Cardiac fibroblast (primary cell): ENCODE measurements at regions not wholly inside any gene's neighbourhood (a gene's known extent, or its start where the extent isn't known, plus 50 kb on each side); places are given as distances from the start of the nearest gene placed in this dataset.
"Not testable (repeated sequence)": the region's sequence is repeated elsewhere in the genome, so short reads cannot be mapped to it uniquely, and the experiment has no call there.

ENCODE experiments used
- DNase-seq, 2 donors: peaks; one replicate each; pipeline versions ENCODE4 v3.0.0 to v3.0.0-alpha.2; 2010; ENCODE audit warnings: low read depth in 2 of 2
- H3K4me3 ChIP-seq, 2 donors: replicated peaks in 1 of 2; 1 replicate in 1 of 2; 2 replicates in 1 of 2; pipeline ENCODE4 v1.5.1; 2011; ENCODE audit warnings: low read depth in 2 of 2, low read length in 2 of 2, mild to moderate bottlenecking in 2 of 2, moderate library complexity in 1 of 2
- TF ChIP-seq, protein P1 (sequence below): IDR thresholded peaks from one replicate; pipeline ENCODE4 v1.5.1; 2011; ENCODE audit warnings: low read depth, mild to moderate bottlenecking, low read length, inconsistent platforms

DNA sequence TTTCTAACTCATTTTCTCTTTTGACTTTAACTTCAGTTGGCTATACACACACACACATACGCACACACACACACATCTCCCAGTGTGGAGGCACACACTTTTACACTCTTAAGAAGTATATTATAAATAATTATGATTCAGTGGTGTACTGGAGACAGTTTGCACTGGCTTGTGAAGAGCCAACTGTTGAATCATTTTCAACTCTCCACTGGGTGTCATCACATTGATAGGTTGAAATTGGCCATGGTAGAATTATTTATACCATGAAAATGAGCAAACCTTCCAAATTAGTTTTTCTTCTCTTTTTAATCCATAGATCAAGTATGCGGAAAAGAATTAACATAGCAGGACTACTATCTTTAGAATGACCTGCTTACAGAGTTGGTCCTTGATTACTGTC is 407.1 kb downstream of the BMP2 start:
- no peak for DNase-seq
- TF ChIP-seq, protein P1, sequence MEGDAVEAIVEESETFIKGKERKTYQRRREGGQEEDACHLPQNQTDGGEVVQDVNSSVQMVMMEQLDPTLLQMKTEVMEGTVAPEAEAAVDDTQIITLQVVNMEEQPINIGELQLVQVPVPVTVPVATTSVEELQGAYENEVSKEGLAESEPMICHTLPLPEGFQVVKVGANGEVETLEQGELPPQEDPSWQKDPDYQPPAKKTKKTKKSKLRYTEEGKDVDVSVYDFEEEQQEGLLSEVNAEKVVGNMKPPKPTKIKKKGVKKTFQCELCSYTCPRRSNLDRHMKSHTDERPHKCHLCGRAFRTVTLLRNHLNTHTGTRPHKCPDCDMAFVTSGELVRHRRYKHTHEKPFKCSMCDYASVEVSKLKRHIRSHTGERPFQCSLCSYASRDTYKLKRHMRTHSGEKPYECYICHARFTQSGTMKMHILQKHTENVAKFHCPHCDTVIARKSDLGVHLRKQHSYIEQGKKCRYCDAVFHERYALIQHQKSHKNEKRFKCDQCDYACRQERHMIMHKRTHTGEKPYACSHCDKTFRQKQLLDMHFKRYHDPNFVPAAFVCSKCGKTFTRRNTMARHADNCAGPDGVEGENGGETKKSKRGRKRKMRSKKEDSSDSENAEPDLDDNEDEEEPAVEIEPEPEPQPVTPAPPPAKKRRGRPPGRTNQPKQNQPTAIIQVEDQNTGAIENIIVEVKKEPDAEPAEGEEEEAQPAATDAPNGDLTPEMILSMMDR, result no peak

DNA sequence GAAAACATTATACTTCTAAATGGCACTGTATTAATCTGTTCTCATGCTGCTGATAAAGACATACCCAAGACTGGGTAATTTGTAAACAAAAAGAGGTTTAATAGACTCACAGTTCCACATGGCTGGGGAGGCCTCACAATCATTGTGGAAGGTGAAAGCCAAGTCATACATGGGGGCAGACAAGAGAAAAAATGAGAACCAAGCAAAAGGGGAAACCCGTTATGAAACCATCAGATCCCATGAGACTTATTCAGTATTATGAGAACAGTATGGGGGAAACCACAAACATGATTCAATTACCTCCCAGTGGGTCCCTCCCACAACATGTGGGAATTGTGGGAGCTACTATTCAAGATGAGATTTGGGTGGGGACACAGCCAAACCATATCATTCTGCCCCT is 408.3 kb downstream of the BMP2 start:
- peak in 1 of 2 donors; percentile 67 for DNase-seq
- H3K4me3 ChIP-seq, result not testable (repeated sequence)

More for the DNA sequence above, 407.1 kb downstream of the BMP2 start:
- H3K4me3 ChIP-seq, result no peak overlapping the region

DNA sequence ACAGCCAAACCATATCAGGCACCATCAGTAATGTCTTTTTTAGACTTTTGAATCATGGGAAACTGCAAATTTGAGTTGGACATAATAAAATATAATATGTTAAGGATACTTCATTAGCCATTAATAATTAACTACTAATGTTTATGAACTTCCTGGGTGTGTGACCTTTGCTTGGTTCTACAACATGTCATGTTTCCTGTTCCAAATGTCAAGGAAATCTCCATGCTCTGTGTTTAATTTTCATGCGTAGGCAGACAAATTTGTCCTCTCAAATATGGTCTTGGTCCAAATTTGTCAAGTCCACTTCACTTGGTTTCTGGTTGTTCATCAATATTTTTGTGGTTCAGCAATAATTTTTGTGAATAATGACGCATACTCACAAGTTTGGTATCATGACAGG is 410.5 kb downstream of the BMP2 start:
- TF ChIP-seq, protein P1, result no peak
- DNase-seq, result no peak
- H3K4me3 ChIP-seq, result no peak overlapping the region

DNA sequence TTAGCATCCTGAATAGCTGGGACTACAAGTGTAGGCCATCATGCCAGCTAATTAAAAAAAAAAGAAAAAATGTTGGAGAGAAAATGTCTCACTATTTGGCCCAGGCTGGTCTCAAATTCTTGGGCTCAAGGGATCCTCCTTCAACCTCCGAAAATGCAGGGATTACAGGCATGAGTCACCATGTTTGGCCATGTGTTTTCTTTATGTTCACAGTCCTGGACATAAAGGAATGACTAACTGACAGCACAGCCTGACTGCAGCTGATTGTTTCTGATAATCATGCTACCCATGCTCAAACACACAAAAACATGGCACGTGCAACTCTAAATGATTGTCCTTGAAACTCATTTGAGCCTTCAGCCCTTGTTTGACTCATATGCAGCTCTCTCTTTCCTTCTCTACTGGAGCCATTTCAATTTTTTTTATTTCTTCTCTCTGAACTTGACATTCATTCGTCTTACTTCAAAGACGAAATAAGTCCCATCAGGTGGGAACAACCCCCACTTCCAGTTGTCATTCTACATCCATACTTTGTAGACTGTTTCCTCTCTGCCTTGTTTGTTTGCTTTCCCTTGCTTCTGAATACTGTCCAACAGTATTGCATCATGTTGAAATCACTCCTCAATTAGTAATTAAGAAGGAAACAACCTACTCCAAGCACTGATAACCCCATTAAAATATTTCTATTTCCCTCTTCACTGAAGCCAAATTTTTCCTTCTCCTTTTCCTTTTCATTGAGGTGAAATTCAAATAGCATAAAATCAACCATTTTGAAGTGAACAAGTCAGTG is 413.0 kb downstream of the BMP2 start:
- TF ChIP-seq, protein P1, result no peak
- DNase-seq, result peak; percentile 22 to 75

DNA sequence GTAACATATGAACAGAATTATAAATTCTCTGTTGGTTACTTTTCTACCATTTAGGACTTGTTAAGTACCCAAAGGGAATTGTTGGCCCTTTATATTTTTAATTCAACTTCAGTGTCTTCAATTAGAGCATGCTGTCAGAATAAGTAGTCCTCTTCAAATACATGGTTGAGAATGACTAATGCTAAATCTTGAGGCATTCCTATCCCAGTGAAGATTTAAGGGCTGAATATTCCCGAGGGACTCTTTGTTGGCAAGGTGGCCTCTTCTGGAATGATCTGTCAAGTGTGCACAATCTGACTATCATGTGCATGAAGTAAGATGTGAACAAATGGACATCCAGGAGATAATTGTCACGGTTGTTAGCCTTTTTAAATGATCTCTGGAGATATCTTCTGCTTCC is 421.7 kb downstream of the BMP2 start:
- peak in 1 of 2 donors; percentile 15 for DNase-seq
- TF ChIP-seq, protein P1, result no peak
- H3K4me3 ChIP-seq, result no peak overlapping the region

More for the DNA sequence above, 413.0 kb downstream of the BMP2 start:
- H3K4me3 ChIP-seq, result no peak overlapping the region

DNA sequence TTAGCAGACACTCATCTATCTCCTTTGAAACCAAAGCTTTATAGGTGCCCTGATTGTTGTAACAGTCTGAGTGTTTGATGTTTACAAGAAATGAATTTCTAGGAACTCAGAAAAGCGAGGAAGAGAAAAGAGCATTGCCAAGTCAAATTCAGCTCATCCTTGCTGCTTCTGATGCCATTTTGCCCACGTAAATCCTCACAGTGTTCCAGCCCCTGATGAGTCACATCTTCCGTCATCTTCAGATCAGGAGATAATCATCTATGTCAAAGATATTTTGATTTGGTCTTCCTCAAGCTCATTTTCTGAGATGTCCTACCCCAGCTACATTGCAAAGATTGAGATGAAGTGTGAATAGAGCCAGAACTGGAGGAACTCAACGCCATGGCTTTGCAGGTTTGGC is 426.2 kb downstream of the BMP2 start:
- TF ChIP-seq, protein P1, result no peak
- DNase-seq, result peak in 1 of 2 donors; percentile 20

DNA sequence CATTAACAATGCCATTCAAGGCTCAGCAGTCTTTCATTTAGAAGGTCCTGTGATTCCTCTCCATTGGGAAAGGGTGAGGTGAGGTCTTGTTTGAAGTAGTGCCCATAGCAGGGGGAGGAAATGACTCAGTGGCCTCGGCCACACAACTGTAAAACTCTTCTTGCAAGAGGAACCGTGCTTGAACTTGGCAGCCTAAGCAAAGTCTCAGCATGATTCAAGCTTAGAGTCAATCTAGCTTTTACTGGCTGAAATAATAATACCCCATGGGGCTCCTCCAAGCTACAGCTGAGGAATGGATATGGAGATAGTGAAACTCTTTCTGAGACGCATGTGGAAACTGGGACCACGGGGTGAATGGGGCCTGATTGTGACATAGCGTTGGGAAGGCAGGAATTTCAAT is 428.2 kb downstream of the BMP2 start:
- TF ChIP-seq, protein P1, result no peak
- peak; percentile 81 to 95 for DNase-seq
- no peak overlapping the region for H3K4me3 ChIP-seq

More for the DNA sequence above, 426.2 kb downstream of the BMP2 start:
- no peak overlapping the region for H3K4me3 ChIP-seq
